HG03439 (cell line): ENCODE measurements at regions not wholly inside any gene's neighbourhood (a gene's known extent, or its start where the extent isn't known, plus 50 kb on each side); places are given as distances from the start of the nearest gene placed in this dataset.

Experiments used
- ATAC-seq: cut with Tn5 transposase; IDR thresholded peaks from one replicate; pipeline ENCODE4 v1.9.1; 2021; ENCODE audit warnings: mild to moderate bottlenecking, moderate library complexity; ENCODE audit not compliant: unreplicated experiment

DNA sequence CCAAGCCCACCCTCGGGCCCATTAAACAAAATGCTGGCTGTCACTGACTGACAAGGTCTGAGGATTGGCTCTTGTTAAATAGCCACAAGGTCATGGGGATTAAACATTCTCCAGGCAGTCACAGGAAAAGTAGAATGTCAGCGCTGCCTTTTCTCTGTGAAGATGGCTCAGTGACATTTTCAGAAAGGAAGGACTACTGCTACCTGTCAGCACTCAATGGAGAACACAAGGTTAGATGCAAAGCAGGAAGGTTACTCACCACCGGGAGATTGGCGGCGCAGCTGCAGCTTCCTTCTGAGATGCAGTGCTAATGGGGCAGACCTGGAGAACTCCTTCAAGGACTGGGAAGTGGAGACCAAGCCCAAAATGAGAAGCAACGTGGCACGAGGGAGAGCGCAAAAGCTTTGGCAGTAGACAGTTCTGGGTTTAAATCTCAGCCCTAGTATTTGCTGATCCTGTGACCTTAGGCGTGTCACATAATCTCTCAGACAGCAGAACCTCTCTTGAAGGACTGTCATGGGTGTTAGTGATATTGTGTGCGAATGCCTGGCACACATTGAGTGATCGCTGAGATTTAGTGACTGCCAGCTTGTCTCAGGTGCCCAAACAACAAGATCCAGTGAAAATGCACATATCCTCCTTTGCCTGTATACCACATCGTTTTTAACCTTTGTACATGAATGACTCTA lies 213.1 kb upstream of the BOD1L1 start:
- ATAC-seq = no peak

DNA sequence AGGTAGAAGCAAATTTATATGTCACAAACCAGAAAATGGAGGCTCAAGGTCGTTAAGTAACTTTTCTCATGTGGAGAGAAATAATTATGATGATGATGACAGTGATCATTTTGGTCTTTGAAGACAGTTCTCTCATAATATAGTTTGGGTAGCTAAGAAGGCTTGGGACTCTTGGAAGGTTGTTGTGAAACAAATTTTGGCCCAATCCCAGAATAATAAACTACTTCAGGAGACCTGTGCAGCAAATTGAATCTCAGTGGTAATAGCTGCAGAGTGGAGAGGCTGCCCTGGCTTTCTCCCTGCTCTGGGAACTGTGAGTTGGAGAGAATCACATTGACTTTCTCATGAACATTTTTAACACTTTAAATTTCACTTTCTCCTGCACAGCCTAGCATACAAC lies 217.2 kb upstream of the BOD1L1 start:
- ATAC-seq = no peak

DNA sequence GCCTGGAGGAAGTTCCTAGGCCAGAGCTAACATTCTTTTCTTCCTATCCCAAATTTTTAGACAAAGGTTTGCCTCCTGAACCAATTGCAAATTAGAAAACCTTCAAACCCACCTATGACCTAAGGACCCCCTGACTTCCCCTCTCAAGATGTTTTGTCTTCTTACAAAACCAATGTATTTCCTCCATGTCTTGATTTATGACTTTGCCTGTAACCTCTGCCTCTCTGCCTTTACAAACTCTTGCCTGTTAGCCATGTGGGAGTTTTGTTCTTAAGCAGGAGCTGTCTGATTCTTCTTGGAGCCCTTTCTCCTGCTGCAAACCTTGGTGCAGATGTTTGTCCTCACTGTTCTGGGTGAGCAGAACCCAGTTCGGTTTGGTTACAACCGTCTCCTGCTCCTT lies 222.3 kb upstream of the BOD1L1 start:
- ATAC-seq = no peak

DNA sequence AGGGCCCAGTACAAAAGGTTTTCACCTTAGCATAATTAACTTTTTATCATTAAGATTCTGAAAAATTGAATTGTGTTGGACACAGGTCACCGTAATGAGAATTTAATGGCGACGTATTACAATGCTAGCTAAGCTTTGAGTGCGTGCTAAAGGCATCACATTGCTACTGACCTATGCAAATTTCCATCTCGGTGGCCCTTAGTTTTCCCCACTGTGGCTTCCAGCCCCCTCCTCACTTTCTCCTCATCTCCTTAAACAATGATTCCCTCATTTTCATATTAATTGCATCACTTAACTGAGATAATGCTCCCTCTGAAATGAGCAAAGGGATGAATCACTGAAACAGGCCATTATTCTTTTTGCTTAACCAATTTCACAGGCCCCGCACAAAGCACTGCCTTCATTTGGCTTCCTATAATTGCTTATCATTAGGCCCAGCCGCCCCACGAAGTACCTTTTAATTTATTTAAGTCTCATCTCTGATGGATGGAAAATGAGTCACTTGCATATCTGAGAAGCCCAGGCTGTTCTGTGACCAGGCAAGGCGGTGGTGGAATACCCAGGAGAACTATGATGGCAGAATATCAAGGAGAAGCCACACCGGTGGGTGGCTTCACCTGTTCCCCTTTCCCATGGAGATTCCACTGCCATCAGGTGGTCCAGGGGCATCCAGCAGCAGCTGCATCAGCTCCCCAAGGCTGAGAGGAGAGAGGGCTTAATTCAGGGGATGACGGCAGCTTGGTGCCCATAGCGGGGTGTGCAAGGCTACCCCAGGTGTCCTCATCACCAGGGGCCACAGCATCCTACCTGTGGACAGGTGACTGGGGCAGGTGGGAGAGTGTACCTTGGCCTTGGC lies 223.8 kb upstream of the BOD1L1 start:
- no peak for ATAC-seq

DNA sequence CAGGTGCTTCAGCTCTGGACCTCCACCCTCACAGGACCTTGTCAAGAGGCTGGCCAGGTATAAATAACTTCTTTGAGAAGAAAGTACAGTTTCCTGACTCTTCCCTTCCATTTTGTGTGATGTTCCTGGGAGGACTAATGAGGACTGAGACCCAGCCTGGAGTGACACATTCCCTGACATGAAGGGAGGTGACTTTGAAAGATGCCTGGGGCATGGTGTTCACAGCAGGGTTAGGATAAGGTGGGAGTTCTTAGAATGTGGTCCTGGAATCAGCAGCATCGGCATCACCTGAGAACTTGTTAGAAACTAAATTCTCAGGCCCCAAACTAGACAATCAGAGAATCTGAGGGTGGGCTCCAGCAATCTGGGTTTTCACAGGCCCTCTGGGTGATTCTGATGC lies 224.9 kb upstream of the BOD1L1 start:
- ATAC-seq = no peak

DNA sequence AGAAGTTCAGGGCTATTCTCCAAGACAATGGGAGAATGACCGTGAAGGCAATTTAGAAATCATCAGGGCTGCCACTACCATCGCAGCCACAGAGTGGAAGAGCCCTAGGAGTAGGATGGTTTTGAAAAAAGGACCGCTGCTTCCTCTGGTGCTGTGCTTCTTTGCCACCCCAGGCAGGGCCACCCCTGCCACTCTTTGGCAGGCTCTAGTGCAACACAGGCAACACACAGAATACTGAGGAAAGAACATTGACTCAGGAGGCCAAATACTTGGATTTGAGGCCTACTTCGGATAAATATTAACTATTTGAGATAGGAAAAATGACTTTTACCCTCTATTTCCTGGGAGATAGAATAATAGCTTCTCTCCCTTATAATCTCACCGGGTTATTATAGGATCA lies 228.9 kb upstream of the BOD1L1 start:
- no peak for ATAC-seq

DNA sequence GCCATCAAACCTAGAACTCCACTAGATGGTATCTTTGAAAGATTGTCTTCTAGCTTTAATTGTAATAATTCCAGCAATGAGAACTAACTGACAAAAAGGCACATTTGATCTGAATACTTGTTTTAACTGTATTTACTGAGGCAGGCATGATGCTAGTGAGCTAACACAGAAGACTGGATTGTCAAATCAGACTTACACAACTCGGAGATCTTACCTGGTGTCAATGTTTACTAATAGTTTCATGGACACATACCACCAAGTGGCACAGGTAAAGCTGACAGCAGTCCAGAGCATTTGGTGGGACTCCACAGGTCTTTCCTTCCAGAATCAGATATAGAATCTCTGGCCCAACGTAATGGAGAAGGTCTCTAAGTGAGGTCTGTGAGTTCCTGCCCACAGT lies 229.9 kb upstream of the BOD1L1 start:
- no peak for ATAC-seq

DNA sequence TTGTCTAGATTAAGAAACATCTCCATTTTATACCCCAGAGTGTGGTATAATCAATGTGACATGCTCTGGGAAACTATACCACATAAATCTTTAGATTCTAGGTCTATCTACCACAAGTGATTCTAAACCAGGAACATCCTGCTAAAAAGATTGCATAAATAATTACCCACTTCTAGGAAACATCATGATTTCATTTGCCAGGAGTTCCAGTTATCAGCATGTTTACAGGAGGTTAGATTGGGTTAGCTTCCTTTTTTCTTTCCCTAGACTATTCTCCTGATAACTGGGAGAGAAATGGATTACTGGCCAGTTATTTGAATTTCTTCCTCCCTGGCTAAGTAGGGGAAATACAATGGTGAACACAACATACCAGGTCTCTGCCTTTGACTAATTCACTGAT lies 230.3 kb upstream of the BOD1L1 start:
- no peak for ATAC-seq

DNA sequence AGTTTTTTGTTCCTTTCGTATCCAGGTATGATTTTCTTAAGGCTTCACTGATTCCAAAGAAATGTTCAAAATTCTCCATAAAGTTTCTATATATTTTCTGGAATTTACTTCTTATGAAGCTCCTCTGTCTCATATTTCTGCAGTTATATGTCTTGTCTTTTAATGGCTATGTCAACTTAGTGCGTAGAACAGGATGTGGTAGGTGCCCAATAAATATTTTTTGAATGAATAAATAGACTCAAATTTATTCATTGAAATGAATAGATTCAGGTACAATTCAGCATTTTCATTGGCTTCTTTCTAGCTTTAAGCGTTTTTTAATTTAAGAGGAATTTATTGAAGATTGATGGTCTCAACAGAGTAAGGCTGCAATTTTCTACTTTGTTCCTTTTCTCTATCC lies 231.9 kb upstream of the BOD1L1 start:
- ATAC-seq = no peak

DNA sequence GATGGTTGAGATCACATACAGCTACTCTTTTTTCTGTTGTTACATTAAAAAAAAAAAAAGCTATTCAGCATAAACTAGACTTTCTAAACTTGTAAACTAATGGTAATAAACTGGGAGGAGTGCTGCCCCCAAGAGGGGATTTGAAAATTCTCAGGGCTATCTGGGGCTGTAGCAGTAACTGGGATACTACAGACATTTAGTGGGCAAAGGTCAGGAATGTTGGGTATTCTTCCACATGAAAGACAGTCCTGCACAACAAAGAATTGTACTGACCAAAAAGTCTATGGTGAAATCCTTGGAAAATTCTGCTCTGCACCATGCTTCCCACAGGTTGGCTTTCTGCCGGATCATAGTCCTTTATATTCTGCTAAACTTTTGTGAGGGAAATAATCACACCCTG lies 232.6 kb upstream of the BOD1L1 start:
- no peak for ATAC-seq

DNA sequence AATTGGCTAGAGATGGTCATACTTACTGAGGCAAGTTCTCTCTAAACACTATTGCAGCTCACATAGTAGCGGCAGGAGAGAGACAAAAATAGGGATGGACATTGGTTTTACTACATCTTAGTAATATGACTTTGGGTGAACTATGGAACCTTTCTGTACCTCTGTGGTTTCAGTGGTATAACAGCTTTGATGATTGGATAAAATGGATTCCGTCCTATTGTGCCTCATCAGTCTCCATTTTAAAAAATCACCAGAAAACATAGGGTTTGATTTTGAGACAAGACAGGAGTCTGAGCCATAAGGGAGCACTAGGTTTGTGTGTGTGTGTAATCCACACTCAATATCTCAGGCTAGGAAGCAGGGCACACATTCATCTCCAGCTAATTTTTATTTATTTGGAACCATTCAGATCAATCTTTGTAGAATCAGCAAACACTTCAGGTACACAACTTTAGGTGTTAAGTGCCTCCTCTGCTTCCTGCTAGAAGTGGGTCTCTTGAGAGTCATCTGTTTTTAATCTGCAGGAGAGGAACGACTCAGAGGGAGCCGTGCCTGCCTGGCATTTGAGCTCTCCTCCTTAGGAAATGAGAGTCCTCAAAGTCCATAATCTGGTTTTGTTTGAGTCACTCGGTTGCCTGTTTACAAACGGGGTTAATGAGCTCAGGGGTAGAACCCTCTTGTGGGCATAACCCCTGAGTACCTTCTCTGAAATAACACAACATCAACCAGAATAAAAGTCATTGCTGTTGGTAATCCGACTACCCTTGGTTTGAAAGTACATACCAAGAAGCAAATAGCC lies 238.5 kb upstream of the BOD1L1 start:
- no peak for ATAC-seq

DNA sequence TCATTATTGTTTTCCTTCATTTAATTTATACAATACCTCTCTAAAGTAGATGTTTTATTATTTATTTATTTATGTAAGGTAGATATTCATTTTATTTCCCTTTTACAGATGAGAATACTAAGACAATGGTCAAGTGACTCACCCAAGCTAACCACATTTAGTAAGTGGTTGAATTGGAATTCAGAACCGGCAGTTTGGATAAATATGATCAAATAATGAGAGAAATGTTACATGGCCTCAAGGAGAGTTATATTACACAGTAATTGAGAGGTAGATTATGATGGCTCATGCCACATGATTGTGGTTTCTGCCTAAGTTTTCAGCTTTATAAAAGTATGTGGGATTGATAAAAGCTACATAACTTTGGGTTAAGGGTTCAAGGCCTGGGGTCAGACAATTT lies 239.4 kb upstream of the BOD1L1 start:
- ATAC-seq = no peak

DNA sequence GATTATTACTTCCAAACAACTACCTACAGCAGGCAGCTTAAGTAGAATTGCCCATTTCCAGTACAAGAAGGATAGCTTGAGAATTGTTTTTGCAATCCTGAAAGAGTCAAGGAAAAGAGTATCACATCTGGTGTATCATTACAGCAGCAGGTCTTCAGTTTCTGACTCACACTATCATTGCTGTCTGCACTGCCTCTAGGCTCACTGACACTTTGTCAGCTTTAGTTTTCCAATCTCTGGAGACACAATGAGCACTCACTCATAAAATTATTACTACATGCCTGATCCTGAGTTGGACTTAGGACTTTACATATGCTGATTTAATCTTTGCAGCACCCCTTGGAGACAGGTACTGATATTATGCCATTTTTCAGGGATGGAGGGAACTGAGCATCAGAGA lies 244.6 kb upstream of the BOD1L1 start:
- no peak for ATAC-seq

DNA sequence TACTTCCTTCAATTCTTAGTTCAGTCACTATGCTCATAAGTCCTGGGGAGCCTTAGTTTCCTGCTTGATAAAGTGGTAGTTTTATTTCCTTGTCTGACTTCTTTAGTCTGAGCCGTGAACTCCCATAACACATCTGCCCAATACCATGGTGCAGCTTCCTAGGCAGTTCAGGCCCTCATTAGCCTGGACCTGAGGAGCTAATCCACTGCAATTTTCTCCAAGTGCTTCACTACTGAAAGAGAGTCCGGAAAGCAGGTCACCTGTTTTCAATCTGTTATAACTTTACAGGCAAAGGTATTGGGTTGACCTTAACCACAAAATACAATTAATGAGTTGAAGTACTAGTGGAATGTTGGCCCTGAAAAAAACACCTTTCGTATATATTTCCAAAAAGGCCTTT lies 245.4 kb upstream of the BOD1L1 start:
- no peak for ATAC-seq

DNA sequence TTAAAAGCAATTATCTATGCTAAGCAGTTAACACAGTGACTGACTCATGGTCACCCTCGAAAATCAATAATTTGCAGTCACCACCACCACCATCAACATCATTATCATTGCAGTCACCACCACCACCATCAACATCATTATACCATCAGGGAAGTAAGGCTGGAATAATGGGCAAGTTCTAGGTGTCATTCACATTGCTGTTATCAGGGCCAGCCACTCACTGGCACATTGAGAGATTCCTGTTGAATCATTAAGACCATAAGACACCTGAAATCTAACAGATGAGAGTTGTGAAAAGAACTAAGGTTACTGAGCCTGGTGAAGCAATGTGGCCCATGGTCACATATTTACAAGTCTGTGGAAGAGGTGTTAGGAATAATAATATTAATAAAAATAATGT lies 247.7 kb upstream of the BOD1L1 start:
- ATAC-seq = no peak

DNA sequence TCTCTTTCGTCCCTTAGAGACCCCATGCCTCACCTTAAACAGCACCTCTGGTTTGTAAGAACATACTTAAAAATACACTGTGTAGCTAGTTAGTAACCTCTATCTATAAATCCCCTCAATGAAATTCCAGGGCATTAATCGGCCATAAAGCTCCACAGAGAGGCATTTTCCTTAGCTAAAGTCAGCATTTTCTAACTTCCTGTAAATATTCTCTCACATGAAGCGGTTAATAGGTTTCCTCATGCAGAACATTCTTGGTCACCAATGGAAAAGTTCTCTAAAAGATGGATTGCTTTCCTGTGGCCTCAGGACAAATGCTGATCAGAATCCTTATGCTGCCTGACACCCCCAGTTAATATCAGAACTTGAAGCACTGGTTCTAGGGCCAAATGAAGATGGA lies 248.6 kb upstream of the BOD1L1 start:
- ATAC-seq = no peak

DNA sequence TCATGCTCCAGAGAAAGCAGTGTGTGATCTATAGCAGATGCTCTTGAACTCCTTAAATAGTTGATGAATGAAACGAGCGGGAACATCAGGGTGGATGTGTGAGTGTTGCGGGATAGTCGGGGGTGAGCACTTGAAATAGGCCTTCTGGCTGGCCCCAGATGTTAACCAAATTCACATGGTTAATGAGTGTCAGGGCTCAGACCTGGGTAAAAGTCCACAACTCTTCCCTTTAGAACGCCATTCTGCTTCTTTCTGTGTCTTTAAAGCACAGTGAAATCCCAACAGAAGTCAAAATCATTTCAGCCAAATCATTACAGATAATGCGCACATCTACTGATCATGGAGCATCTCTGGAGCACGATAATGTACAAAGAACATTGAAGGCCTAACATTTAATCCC lies 249.4 kb upstream of the BOD1L1 start:
- ATAC-seq = no peak

DNA sequence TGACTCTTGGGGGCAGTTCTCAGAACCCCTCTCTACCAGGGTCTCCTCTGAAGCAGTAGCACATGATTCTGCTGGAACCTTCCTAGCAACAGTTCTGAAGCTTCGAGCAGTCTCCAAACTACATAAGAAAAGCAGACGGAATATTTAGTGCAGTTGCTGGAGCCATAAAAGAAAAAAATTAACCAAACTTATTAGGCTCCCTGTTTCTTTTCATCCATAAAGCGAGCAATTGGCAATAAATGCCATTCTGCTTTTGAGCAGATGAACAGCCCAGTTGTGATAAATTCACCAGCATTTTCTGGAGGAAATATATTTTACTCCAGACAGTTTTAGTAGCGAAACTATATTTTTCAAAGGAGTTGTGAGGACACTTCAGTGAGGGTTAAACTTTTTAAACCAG lies 250.1 kb upstream of the BOD1L1 start:
- no peak for ATAC-seq

DNA sequence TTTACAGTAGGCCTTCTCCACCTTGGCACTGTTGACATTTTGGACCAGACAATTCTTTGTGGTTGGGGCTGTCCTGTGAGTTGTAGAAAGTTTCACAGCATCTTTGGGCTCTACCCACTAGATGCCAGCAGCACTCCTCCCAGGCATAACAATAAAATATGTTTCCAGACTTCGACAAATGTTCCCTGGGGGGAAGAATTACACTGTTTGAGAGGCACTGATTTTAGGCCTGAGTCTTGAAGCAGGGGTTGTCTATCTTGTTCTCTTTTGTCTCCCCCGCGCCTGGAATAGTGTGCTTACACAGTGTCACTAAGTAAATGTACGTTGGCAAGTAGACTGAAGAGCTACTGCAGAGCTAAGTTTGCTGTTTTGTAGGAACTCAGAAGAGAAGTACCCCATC lies 254.4 kb upstream of the BOD1L1 start:
- no peak for ATAC-seq

DNA sequence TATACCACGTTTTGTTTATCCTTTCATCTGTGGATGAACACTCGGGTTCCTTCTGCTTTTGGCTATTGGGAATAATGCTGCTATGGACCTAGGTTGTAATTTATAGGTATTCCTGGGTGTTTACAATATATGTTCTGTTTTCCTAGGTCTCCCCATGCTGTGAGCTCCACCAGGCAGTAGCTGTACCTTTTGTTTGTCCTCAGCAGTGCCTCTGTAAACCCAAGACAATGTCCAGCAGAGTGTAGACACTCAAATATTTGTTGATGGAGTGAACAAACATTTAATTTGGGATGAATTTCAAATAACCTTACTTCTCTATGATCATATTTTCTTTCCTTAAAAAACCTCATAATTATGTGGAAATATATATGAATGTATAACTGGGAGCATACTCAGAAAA lies 259.5 kb upstream of the BOD1L1 start:
- ATAC-seq = no peak

DNA sequence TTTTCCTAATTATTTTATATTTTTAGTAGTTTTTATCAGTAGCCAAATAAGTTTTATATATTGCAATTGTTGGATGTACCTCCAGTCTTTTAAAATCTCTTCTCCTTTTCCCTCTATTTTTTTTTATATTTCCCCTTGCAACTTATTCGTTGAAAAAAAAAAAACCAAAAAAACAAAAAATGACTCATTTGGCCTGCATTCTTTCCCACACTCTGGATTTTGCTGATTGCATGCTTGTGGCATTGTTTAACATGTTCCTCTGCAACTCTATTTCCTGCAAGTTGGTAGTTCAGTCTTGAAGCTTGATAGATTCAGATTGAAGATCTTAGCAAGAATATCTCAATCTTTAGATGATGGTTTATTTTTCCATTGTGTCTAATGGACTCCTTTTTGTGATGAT lies 260.6 kb upstream of the BOD1L1 start:
- no peak for ATAC-seq

DNA sequence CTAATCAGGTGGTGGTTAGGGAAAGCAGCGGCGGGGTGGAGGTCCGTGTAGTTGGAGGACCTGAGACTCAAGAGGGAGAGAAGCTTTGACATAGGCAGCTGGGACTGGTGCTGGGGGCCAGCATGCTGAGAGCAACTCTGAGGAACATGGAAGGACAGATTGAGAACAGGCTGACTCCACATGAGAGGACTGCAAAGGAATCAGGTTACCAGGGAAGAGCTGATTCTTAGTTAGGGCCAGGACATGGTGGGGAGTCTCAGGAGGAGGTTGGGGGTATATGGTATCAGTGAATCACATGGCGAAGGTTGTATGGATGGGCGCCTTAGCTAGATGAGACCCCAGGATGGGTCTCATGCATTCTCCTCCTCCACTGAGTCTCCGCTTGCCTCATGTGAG lies 264.0 kb upstream of the BOD1L1 start:
- ATAC-seq = no peak
